GM13977 (cell line): ENCODE measurements at regions not wholly inside any gene's neighbourhood (a gene's known extent, or its start where the extent isn't known, plus 50 kb on each side); places are given as distances from the start of the nearest gene placed in this dataset.

ENCODE experiments used
- DNase-seq: peaks from one replicate; pipeline ENCODE4 v3.0.0; 2012; ENCODE audit warnings: low spot score
- in situ Hi-C: fragments of 300-500 bp; cut with MboI; formaldehyde crosslinking; loops from one replicate; pipeline ENCODE4 v1.12.0; 2022; ENCODE audit warnings: low sequenced_read_pairs, low pct_unique_long_range_greater_than_20kb, mixed read lengths, inconsistent platforms; ENCODE audit not compliant: unreplicated experiment
- TF ChIP-seq, protein P1 (sequence below): IDR thresholded peaks from 2 replicates; pipeline ENCODE4 v1.5.1; 2012; ENCODE audit warnings: mild to moderate bottlenecking, control low read depth; ENCODE audit not compliant: insufficient read depth; ENCODE audit errors: extremely low read depth, missing control alignments

DNA sequence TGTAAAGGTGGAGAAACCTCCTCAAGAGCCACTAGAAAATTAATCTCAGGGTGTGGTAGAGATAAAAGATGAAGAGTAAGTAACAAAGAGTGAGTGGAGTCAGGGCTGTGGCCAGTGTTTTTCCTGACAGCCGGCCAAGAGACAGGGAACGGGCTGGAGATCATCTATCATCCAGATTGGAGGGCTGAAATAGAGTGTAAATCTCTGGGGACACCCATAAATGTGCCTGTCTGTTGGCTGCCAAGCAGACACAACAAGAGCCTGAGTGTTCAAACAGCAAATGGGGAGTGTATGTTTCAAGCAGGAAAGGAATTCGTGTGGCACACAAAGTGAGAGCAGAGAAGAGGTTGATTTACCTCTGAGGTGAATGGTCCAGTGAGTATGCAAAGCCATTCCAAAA, 326.4 kb upstream of the KHDRBS2 start:
- DNase-seq = no peak

DNA sequence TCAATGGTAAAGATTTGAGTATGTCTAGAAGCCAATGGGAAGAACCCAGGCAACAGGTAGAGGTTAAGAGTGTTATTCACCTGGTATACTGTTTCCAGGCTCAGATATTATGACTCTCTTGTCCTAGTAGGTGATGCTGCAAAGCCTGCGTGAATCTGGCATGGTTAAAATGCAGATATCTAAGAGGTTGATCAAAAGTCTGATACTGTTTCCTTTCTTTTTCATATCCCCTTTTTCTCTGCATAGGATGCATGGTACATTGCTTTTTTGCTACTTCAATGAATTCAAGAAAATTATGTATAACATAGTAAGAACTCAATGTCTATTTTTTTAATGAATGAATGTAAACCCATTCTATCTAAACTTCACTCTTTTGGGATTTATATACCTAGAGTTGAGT, 284.3 kb upstream of the KHDRBS2 start:
- in situ Hi-C loops = no loop called here
- TF ChIP-seq, protein P1, sequence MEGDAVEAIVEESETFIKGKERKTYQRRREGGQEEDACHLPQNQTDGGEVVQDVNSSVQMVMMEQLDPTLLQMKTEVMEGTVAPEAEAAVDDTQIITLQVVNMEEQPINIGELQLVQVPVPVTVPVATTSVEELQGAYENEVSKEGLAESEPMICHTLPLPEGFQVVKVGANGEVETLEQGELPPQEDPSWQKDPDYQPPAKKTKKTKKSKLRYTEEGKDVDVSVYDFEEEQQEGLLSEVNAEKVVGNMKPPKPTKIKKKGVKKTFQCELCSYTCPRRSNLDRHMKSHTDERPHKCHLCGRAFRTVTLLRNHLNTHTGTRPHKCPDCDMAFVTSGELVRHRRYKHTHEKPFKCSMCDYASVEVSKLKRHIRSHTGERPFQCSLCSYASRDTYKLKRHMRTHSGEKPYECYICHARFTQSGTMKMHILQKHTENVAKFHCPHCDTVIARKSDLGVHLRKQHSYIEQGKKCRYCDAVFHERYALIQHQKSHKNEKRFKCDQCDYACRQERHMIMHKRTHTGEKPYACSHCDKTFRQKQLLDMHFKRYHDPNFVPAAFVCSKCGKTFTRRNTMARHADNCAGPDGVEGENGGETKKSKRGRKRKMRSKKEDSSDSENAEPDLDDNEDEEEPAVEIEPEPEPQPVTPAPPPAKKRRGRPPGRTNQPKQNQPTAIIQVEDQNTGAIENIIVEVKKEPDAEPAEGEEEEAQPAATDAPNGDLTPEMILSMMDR = no peak
- DNase-seq = no peak

More for the DNA sequence above, 326.4 kb upstream of the KHDRBS2 start:
- in situ Hi-C loops = no loop called here
- TF ChIP-seq, protein P1 = no peak

DNA sequence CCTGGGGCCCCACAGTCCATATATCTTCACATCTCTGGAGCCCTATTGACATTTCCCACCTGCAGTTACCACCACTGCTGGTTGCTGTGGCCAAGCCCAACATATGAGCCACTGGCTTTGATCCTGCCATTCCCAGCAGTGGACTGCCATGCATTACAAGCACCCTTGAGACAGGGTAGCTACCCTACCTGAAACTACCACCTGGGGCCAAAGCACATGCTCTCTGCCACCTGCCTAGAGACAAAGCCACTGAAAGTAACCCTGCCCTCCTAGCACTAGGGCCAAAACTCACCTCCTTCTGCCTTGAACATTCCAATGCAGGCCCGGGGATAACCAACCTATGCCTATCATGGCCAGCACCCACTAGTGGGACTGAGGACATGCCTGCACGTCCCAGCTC, 255.5 kb upstream of the KHDRBS2 start:
- TF ChIP-seq, protein P1 = no peak
- no peak for DNase-seq
- in situ Hi-C loops = no loop called here

DNA sequence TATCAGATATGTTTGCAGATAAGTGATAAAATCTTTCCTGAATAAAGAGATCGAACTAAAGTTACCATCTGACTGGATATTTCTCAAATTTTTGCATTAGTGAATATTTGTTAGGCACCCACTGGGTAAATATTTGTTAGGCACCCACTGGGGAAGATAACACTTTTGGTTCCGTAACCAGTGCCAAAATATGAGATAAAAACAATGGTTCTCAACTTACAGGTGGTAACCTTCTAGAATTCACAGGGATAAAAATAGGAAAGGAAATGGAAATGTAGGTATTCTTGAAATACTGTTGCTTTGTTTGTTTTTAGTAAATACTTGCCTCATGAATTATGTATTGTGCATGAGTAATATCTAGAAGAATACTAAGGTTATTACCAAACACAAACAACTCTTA, 245.0 kb upstream of the KHDRBS2 start:
- no peak for DNase-seq
- in situ Hi-C loops = no loop called here
- TF ChIP-seq, protein P1 = no peak

DNA sequence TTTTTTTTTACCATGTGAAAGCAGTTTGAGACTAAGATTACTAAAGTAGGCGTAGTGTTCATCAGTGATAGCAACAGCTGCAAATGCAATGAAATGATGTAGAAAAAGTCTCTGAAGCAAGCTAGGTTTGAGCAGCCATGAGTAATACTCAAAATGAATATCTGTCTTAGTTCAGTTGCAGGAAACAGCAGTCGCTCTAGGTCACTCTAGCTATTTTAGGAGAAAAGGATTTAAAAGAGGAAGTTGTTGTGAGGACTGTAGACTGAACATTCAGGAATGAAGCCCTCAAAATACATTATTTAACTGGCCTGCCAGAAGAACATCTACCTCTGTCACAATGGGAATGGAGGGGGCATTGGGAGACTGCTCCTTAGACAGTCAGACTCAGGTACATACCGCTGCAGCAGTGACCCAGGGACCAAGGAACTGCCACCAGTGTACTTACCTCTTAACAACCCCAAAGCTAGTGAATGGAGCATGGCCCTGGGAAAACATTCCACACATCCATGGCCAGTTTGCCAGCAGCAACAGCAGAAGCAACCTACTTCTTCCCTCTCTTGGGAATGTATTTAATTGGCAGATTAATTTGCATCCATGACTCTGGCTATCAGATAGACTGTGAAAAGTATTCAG, 243.0 kb upstream of the KHDRBS2 start:
- TF ChIP-seq, protein P1 = no peak
- in situ Hi-C loops = no loop called here
- DNase-seq = no peak

DNA sequence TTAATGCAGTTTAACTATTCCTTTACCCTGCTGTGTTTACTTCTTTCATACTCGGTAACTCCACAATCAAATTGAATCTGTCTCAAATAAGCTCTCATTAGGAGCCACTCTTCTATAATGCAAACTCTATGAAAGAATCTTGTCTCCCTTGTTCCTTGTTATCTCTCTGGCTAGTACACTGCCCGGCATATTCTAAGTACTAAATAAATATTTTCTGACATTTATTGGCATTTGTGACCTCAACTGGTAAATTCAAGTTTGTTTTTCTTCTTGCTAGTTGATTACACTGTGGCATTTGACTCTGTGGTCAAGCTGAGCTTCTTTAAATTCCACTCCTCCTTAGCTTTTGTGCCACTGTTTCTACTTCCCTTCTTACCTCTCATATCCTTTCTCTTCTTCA, 237.6 kb upstream of the KHDRBS2 start:
- in situ Hi-C loops = no loop called here
- TF ChIP-seq, protein P1 = no peak
- no peak for DNase-seq
